ENCODE measurements at regions not wholly inside any gene's neighbourhood (a gene's known extent, or its start where the extent isn't known, plus 50 kb on each side); places are given as distances from the start of the nearest gene placed in this dataset.
"Not testable (repeated sequence)": the region's sequence is repeated elsewhere in the genome, so short reads cannot be mapped to it uniquely, and the experiment has no call there.

DNA sequence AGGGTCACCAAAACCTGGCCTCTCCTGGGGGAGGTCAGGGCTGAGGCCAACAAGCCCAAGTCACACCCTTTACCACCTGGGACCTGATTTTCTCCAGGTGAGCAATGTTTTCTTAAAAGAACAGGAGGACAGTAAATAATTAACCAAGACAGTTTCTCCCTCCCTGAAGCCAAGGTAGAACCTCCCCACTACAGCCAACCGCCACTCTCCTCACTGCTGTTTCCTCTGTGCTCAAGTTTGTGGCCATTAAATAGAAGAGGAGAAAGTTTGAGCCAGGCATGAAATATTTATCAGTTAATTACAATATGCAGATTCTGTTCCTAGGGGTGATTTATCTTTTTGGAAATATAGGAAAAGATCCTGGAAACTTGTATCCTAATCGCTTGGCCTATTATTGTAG is 150.6 kb upstream of the ANKRD20A1 start:
- POLR2A ChIA-PET; H3K9me3 Mint-ChIP-seq; H3K27ac Mint-ChIP-seq; CTCF ChIA-PET; intact Hi-C loops (cut with micrococcal nuclease); H3K27me3 Mint-ChIP-seq; DNase-seq; H3K4me3 Mint-ChIP-seq; ATAC-seq (ENCODE audit: low read depth); H3K4me1 Mint-ChIP-seq; H3K36me3 Mint-ChIP-seq (ENCODE audit: low read depth): not testable (repeated sequence)

- ATAC-seq (ENCODE audit: low read depth); POLR2A ChIA-PET; H3K4me1 Mint-ChIP-seq; H3K27ac Mint-ChIP-seq; H3K9me3 Mint-ChIP-seq; CTCF ChIA-PET; DNase-seq; H3K36me3 Mint-ChIP-seq (ENCODE audit: low read depth); H3K27me3 Mint-ChIP-seq; intact Hi-C loops (cut with micrococcal nuclease); H3K4me3 Mint-ChIP-seq: not testable (repeated sequence)
Measured at GRCh38 chr9:67711429-67711828, 147.3 kb upstream of the ANKRD20A1 start.

GRCh38 chr9:67711931-67712330 is 146.8 kb upstream of the ANKRD20A1 start:
- ATAC-seq (ENCODE audit: low read depth); H3K27ac Mint-ChIP-seq; DNase-seq; H3K27me3 Mint-ChIP-seq; POLR2A ChIA-PET; CTCF ChIA-PET; H3K9me3 Mint-ChIP-seq; H3K36me3 Mint-ChIP-seq (ENCODE audit: low read depth); intact Hi-C loops (cut with micrococcal nuclease); H3K4me3 Mint-ChIP-seq; H3K4me1 Mint-ChIP-seq: not testable (repeated sequence)

- H3K4me3 Mint-ChIP-seq: peak overlapping the region; percentile 41
- H3K27me3 Mint-ChIP-seq; intact Hi-C loops (cut with micrococcal nuclease); DNase-seq; ATAC-seq (ENCODE audit: low read depth); H3K9me3 Mint-ChIP-seq; H3K36me3 Mint-ChIP-seq (ENCODE audit: low read depth); CTCF ChIA-PET; H3K27ac Mint-ChIP-seq; H3K4me1 Mint-ChIP-seq; POLR2A ChIA-PET: not testable (repeated sequence)
Measured at GRCh38 chr9:67712956-67713355, 145.8 kb upstream of the ANKRD20A1 start.

- H3K27me3 Mint-ChIP-seq; H3K4me1 Mint-ChIP-seq; H3K27ac Mint-ChIP-seq; POLR2A ChIA-PET; CTCF ChIA-PET; H3K36me3 Mint-ChIP-seq (ENCODE audit: low read depth); intact Hi-C loops (cut with micrococcal nuclease); H3K9me3 Mint-ChIP-seq; ATAC-seq (ENCODE audit: low read depth); H3K4me3 Mint-ChIP-seq: not testable (repeated sequence)
- peak; percentile 20 for DNase-seq
Measured at GRCh38 chr9:67717830-67718388, 140.8 kb upstream of the ANKRD20A1 start.

DNA sequence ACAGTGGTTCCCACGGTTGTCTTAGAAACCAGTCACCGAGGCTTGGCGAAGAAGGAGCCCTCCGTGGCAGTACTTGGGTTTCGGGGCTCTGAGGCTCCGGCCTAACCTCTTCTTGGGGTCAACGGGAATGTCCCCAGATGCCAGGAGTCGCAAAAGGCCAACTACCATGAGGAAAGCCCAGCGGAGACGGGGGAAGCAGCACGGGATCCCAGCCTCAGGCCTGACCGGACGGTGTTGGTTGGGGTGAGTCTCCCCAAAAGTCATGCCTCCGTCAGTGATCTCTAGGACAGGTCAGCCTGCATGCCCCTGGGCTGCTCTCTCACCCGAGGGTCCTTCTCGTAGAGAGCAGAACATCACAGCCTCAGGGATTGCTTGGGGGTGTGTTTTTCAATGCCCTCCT is 138.2 kb upstream of the ANKRD20A1 start:
- H3K9me3 Mint-ChIP-seq; POLR2A ChIA-PET; ATAC-seq (ENCODE audit: low read depth); intact Hi-C loops (cut with micrococcal nuclease); H3K4me1 Mint-ChIP-seq; H3K27ac Mint-ChIP-seq; DNase-seq; H3K4me3 Mint-ChIP-seq; H3K27me3 Mint-ChIP-seq; H3K36me3 Mint-ChIP-seq (ENCODE audit: low read depth); CTCF ChIA-PET: not testable (repeated sequence)

DNA sequence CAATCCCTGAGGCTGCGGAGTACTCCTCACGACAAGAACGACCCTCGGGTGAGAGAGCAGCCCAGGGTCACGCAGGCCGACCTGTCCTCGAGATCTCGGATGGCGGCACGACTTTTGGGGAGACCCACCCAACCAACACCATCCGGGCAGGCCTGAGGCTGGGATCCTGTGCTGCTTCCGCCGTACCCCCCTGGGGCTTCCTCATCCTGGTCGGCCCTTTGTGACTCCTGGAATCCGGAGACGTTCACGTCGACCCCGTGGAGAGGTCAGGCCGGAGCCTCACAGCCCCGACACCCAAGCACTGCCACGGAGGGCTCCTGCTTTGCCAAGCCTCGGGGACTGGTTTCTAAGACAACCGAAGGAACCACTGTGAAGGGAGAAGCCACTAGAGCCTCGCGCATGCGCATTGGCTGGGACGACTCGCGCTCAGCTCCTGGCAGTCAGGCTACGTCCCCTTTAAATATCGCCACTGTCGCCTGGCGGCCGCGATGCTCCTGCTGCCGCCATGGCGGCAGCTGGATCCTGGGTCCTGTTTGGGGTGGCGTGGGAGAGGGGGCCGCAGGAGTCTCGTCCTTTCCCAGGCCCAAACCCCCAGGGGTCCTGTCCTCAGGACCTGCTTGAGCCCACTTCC is 136.2 kb upstream of the ANKRD20A1 start:
- H3K36me3 Mint-ChIP-seq (ENCODE audit: low read depth); intact Hi-C loops (cut with micrococcal nuclease); POLR2A ChIA-PET; H3K27me3 Mint-ChIP-seq; H3K4me3 Mint-ChIP-seq; H3K9me3 Mint-ChIP-seq; DNase-seq; H3K4me1 Mint-ChIP-seq; H3K27ac Mint-ChIP-seq; CTCF ChIA-PET: not testable (repeated sequence)
- ATAC-seq (ENCODE audit: low read depth): peak; percentile 88

DNA sequence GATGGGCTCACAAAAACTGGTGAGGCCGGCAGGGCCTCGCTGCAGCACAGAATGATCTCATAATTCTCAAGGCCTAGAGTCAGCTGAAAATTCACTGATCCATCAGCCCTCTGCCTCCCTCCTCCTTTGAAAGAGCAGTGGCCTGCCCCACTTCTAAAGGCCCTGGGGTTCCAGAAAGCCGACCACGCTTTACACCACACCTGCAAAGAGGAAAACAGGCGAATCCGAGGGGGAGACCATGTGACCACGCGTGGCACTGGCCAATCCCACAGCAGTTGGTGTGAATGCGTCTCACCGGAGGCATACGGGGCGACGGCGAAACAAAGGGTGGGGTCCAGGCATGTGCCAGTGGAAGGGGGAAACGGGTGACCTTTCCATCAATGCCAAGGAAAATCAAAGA is 135.5 kb upstream of the ANKRD20A1 start:
- DNase-seq: peak; percentile 25
- H3K27ac Mint-ChIP-seq; H3K27me3 Mint-ChIP-seq; POLR2A ChIA-PET; H3K9me3 Mint-ChIP-seq; intact Hi-C loops (cut with micrococcal nuclease); CTCF ChIA-PET; H3K36me3 Mint-ChIP-seq (ENCODE audit: low read depth); H3K4me1 Mint-ChIP-seq; ATAC-seq (ENCODE audit: low read depth): not testable (repeated sequence)
- peak overlapping the region; percentile 75 for H3K4me3 Mint-ChIP-seq

DNA sequence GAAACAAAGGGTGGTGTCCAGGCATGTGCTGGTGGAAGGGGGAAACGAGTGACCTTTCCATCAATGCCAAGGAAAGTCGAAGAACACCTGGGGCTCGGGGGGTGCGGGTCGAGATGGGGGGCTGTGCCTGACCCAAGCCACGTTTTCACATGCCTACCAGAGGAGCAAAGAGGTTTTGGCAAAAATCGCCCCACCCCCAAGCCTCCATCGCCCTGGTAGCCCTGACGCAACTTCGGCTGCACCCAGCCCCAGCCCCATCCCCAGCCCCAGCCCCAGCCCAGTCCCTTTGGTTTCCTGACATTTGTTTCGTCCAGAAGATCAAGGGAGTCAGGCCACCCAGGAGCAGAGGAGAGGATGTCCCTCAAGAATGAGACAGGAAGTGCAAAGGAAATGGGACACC is 133.8 kb upstream of the ANKRD20A1 start:
- intact Hi-C loops (cut with micrococcal nuclease); H3K4me3 Mint-ChIP-seq; H3K27ac Mint-ChIP-seq; POLR2A ChIA-PET; CTCF ChIA-PET; H3K36me3 Mint-ChIP-seq (ENCODE audit: low read depth); H3K27me3 Mint-ChIP-seq; ATAC-seq (ENCODE audit: low read depth); H3K9me3 Mint-ChIP-seq; H3K4me1 Mint-ChIP-seq: not testable (repeated sequence)
- DNase-seq: peak; percentile 27

DNA sequence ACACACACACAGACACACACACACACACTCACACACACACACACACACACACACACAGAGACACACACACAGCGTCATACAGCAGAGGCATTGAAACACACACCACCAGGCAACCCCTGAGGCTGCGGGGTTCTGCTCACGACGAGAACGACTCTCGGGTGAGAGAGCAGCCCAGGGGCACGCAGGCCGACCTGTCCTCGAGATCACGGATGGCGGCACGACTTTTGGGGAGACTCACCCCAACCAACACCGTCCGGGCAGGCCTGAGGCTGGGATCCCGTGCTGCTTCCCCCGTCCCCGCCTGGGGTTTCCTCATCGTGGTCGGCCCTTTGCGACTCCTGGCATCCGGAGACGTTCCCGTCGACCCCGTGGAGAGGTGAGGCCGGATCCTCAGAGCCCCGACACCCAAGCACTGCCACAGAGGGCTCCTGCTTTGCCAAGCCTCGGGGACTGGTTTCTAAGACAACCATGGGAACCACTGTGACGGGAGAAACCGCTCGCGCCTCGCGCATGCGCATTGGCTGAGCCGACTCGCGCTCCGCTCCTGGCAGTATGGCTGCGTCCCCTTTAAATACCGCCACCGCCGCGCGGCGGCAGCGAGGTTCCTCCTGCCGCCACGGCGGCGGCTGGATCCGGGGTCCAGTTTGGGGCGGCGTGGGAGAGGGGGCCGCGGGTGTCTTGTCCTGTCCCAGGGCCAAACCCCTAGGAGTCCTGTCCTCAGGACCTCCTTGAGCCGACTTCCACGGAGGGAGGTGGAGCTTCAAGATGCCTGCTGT is 132.3 kb upstream of the ANKRD20A1 start:
- POLR2A ChIA-PET; intact Hi-C loops (cut with micrococcal nuclease); H3K36me3 Mint-ChIP-seq (ENCODE audit: low read depth); CTCF ChIA-PET; H3K27ac Mint-ChIP-seq; H3K27me3 Mint-ChIP-seq; H3K4me1 Mint-ChIP-seq; H3K9me3 Mint-ChIP-seq; H3K4me3 Mint-ChIP-seq: not testable (repeated sequence)
- DNase-seq (peak; percentile 26), ATAC-seq (ENCODE audit: low read depth) (peak; percentile 58)

GRCh38 chr9:67763133-67763532 is 95.6 kb upstream of the ANKRD20A1 start:
- ATAC-seq (ENCODE audit: low read depth); H3K27me3 Mint-ChIP-seq; intact Hi-C loops (cut with micrococcal nuclease); H3K36me3 Mint-ChIP-seq (ENCODE audit: low read depth); H3K4me1 Mint-ChIP-seq; CTCF ChIA-PET; H3K4me3 Mint-ChIP-seq; DNase-seq; H3K9me3 Mint-ChIP-seq; H3K27ac Mint-ChIP-seq; POLR2A ChIA-PET: not testable (repeated sequence)

- H3K27me3 Mint-ChIP-seq; POLR2A ChIA-PET; H3K27ac Mint-ChIP-seq; CTCF ChIA-PET; ATAC-seq (ENCODE audit: low read depth); H3K9me3 Mint-ChIP-seq; intact Hi-C loops (cut with micrococcal nuclease); H3K4me1 Mint-ChIP-seq; H3K36me3 Mint-ChIP-seq (ENCODE audit: low read depth); DNase-seq; H3K4me3 Mint-ChIP-seq: not testable (repeated sequence)
Measured at GRCh38 chr9:67771807-67772206, 86.9 kb upstream of the ANKRD20A1 start.
